ENCODE measurements at regions not wholly inside any gene's neighbourhood (a gene's known extent, or its start where the extent isn't known, plus 50 kb on each side); places are given as distances from the start of the nearest gene placed in this dataset.

DNA sequence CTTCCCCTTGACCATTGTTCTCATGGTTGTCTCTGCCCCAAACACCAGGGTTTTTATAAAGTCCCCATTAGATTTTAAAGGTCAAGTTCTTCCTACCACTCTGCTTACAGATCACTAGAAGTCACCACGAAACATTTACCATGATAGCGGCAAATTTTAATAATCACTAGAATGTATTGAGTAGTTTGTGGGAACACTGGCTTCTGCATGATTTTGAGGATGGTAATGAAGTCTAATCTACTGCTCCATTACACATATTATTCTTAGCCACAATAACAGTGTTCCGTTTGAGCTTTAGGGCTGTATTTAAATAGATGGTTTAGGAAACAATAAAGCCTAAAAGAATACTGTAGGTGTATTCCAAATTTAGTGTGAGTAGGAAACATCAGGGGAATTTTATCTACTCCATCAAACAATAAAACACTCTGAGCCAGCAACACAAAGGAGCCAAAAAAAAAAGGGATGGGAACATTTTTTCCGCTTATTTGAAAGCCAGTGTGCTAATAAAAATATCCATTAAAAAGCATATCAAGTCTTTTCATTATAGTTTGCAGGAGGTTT lies 49.7 kb downstream of the KLF12 start:
- Histone ChIP-seq H3K27me3 (ENCODE audit: control insufficient read depth, insufficient read depth, low read length) (no peaks in the 10 kb centered on the region), H3K36me3 (ENCODE audit: control insufficient read depth, insufficient read depth, low read length) (no peaks in the 10 kb centered on the region), H3K4me3 (ENCODE audit: low read depth, low read length) (no peak overlapping the region)
- TF ChIP-seq, protein P1, sequence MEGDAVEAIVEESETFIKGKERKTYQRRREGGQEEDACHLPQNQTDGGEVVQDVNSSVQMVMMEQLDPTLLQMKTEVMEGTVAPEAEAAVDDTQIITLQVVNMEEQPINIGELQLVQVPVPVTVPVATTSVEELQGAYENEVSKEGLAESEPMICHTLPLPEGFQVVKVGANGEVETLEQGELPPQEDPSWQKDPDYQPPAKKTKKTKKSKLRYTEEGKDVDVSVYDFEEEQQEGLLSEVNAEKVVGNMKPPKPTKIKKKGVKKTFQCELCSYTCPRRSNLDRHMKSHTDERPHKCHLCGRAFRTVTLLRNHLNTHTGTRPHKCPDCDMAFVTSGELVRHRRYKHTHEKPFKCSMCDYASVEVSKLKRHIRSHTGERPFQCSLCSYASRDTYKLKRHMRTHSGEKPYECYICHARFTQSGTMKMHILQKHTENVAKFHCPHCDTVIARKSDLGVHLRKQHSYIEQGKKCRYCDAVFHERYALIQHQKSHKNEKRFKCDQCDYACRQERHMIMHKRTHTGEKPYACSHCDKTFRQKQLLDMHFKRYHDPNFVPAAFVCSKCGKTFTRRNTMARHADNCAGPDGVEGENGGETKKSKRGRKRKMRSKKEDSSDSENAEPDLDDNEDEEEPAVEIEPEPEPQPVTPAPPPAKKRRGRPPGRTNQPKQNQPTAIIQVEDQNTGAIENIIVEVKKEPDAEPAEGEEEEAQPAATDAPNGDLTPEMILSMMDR (IDR thresholded peaks at IDR 0.05; ENCODE audit: insufficient read depth, low read length, severe bottlenecking), result no peak
- FAIRE-seq, result no peak
- no peak for DNase-seq (ENCODE audit: low read depth)

DNA sequence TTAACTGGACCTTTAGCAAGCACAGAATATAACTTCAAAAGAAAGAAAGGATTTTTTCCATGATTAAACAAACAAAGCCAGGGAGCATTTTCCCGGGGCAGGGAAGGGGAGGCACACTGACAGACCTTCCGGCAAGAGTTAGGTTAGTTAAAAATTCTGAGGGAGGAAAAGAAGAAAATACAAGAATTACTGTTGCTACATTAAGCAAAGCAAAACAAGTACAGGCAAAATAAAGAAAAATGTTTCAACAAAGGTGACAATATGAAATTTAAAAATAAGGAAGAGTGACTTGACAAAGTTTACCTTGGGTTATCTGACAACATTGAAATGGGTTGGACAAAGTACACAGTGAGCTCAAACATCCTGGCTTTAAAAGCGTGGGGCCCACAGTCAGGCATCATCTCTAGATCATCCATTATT lies 51.5 kb downstream of the KLF12 start:
- TF ChIP-seq, protein P1 (IDR thresholded peaks at IDR 0.05; ENCODE audit: insufficient read depth, low read length, severe bottlenecking), result no peak
- H3K36me3 ChIP-seq (ENCODE audit: control insufficient read depth, insufficient read depth, low read length), result no peaks in the 10 kb centered on the region
- no peaks in the 10 kb centered on the region for H3K27me3 ChIP-seq (ENCODE audit: control insufficient read depth, insufficient read depth, low read length)
- DNase-seq (ENCODE audit: low read depth), result no peak
- no peak for FAIRE-seq
- H3K4me3 ChIP-seq (ENCODE audit: low read depth, low read length), result no peak overlapping the region

DNA sequence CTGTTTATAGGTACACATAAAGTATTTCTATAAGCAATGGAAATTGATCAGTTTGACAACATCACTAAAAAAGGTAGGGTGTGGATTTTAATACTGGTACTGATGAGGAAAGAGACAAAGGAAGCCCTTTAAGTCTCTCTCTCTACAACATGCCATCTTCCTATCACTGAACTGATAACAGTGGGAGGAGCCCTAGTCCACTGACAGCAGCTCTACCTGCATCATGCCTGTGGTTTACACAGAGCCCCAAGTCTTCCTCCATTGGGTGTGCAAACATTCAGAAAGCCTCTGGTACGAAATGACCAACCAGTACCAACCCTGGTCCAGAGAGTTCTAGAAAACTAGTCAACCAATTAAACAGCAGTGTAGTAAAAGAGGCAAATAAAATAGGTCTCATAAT lies 53.4 kb downstream of the KLF12 start:
- FAIRE-seq (no peak), DNase-seq (ENCODE audit: low read depth) (no peak)
- no peaks in the 10 kb centered on the region for H3K36me3 ChIP-seq (ENCODE audit: control insufficient read depth, insufficient read depth, low read length)
- TF ChIP-seq, protein P1 (IDR thresholded peaks at IDR 0.05; ENCODE audit: insufficient read depth, low read length, severe bottlenecking), result no peak
- H3K27me3 ChIP-seq (ENCODE audit: control insufficient read depth, insufficient read depth, low read length), result no peaks in the 10 kb centered on the region
- no peak overlapping the region for H3K4me3 ChIP-seq (ENCODE audit: low read depth, low read length)

DNA sequence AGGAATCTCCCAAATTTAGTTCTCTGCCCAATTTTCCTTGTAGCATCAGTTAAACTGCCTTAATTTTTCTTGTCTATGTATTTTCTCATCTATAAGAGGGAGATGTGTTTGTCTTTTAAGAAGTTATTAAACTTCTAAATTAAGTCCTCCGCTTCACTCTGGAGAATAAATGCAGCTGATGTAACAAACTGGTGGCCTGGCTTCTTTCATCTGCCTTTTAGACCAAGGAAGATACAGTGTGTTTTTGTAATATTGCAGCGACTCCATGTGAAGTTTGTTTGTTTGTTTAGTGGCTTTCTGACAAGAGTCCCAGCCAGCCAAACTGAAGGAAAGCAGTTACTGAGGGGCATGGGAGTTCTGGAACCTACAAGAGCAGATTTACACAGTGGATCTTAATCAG lies 56.4 kb downstream of the KLF12 start:
- no peaks in the 10 kb centered on the region for H3K27me3 ChIP-seq (ENCODE audit: control insufficient read depth, insufficient read depth, low read length)
- H3K4me3 ChIP-seq (ENCODE audit: low read depth, low read length), result no peak overlapping the region
- no peaks in the 10 kb centered on the region for H3K36me3 ChIP-seq (ENCODE audit: control insufficient read depth, insufficient read depth, low read length)
- DNase-seq (ENCODE audit: low read depth) (no peak), FAIRE-seq (peak; percentile 13)
- TF ChIP-seq, protein P1 (IDR thresholded peaks at IDR 0.05; ENCODE audit: insufficient read depth, low read length, severe bottlenecking), result no peak

DNA sequence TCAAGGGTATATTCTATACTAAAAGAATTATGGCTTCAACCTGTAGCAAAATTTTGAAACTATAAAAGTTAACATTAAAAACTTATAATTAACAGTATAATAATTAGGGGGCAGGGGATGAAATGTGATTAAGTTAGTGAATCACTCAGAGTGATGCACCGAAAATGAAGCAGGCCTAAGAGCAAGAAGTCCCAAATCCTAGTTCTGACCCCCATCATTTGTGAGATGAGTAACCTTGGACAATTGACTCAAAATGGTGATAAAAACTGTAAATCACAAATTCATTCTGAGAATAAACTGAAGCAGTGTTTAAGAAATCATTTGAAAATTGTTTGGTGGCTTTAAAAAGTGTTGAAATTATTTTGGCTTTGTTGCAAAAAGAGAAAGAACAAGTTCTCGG lies 56.8 kb downstream of the KLF12 start:
- Histone ChIP-seq H3K36me3 (ENCODE audit: control insufficient read depth, insufficient read depth, low read length) (no peaks in the 10 kb centered on the region), H3K27me3 (ENCODE audit: control insufficient read depth, insufficient read depth, low read length) (no peaks in the 10 kb centered on the region), H3K4me3 (ENCODE audit: low read depth, low read length) (no peak overlapping the region)
- no peak for DNase-seq (ENCODE audit: low read depth)
- TF ChIP-seq, protein P1 (IDR thresholded peaks at IDR 0.05; ENCODE audit: insufficient read depth, low read length, severe bottlenecking), result no peak
- FAIRE-seq, result no peak

DNA sequence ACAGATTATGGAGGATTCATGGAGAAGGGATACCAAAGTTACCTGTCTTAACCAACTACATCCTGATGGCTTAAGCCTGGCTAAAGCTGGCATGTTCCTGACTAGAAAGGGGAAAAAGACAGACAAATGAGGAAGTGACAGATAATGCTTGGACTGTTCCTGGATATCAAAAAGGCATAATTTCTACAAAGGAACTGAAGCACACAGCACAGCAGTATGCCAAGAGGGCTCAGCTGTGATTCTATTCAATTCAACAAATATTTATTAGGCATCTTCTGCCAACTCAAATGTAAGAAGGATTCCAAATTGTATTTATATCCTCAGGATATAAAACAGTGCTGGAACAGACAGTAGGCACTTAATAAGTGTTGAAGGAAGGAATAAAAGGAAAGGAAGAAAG lies 59.5 kb downstream of the KLF12 start:
- Histone ChIP-seq H3K4me3 (ENCODE audit: low read depth, low read length) (no peak overlapping the region), H3K36me3 (ENCODE audit: control insufficient read depth, insufficient read depth, low read length) (no peaks in the 10 kb centered on the region), H3K27me3 (ENCODE audit: control insufficient read depth, insufficient read depth, low read length) (no peaks in the 10 kb centered on the region)
- DNase-seq (ENCODE audit: low read depth) (peak; percentile 64), FAIRE-seq (no peak)
- TF ChIP-seq, protein P1 (IDR thresholded peaks at IDR 0.05; ENCODE audit: insufficient read depth, low read length, severe bottlenecking), result no peak
